GM20000 (cell line): ENCODE measurements at regions not wholly inside any gene's neighbourhood (a gene's known extent, or its start where the extent isn't known, plus 50 kb on each side); places are given as distances from the start of the nearest gene placed in this dataset.

Experiments used
- DNase-seq: peaks from one replicate; pipeline ENCODE4 v3.0.0; 2012; ENCODE audit warnings: low spot score
- CTCF ChIP-seq: IDR thresholded peaks from 2 replicates; pipeline ENCODE4 v1.5.1; 2012; ENCODE audit warnings: mild to moderate bottlenecking, control low read depth; ENCODE audit errors: extremely low read depth, missing control alignments

- no peak for TF ChIP-seq CTCF
- DNase-seq: no peak
Observed at GRCh38 chr10:62746951-62747729, 57.4 kb upstream of the ADO start.

- no peak for DNase-seq
- TF ChIP-seq CTCF: no peak
Observed at GRCh38 chr10:62748386-62748785, 56.1 kb upstream of the ADO start.

GRCh38 chr10:62749093-62749683 lies 55.3 kb upstream of the ADO start:
- DNase-seq: peak; percentile 23
- TF ChIP-seq CTCF: no peak
